ENCODE measurements at regions not wholly inside any gene's neighbourhood (a gene's known extent, or its start where the extent isn't known, plus 50 kb on each side); places are given as distances from the start of the nearest gene placed in this dataset.

DNA sequence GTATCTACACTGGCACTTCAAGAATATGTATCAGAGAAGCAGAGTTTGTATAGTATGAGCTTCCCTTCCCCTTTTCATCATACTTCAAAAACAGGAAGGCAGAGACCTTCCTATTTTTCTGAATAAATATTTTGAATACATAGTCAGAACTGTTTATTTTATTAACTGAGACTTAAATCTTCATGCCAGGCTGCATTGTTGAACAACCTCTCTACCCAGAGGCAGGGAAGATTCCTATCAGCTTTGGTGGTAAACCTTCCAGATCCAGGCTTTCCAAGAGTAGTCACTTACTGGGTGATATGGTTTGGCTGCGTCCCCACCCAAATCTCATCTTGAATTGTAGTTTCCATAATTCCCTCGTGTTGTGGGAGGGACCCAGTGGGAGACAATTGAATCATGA, 217.4 kb upstream of the ATP11B start:
- TF ChIP-seq, protein P1, sequence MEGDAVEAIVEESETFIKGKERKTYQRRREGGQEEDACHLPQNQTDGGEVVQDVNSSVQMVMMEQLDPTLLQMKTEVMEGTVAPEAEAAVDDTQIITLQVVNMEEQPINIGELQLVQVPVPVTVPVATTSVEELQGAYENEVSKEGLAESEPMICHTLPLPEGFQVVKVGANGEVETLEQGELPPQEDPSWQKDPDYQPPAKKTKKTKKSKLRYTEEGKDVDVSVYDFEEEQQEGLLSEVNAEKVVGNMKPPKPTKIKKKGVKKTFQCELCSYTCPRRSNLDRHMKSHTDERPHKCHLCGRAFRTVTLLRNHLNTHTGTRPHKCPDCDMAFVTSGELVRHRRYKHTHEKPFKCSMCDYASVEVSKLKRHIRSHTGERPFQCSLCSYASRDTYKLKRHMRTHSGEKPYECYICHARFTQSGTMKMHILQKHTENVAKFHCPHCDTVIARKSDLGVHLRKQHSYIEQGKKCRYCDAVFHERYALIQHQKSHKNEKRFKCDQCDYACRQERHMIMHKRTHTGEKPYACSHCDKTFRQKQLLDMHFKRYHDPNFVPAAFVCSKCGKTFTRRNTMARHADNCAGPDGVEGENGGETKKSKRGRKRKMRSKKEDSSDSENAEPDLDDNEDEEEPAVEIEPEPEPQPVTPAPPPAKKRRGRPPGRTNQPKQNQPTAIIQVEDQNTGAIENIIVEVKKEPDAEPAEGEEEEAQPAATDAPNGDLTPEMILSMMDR (IDR thresholded peaks at IDR 0.05; ENCODE audit: low read depth, low read length, poor library complexity, severe bottlenecking): no peak
- TF ChIP-seq EZH2phosphoT487 (IDR thresholded peaks at IDR 0.05; ENCODE audit: borderline replicate concordance, low read length): no peak
